ENCODE measurements at regions not wholly inside any gene's neighbourhood (a gene's known extent, or its start where the extent isn't known, plus 50 kb on each side); places are given as distances from the start of the nearest gene placed in this dataset.

DNA sequence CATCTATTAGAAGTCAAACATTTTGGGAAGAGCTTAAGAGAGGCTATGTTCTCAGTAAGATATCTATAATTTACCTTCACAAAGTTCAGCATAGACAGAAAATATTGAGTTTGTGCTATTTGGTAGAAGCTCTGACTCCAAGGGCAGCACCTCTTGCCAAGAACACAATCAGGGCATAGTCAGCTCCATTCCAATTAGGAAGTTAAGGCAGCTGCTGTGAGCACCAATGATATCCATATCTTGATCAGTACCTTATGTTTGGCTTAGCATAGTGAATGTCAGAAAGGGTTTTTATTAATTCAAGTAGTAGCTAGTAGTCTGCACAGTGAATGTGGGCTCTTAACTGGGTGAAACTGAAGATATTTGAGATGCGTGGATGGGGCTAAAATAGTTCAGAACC, 86.4 kb upstream of the SPRED2 start:
- Histone ChIP-seq H2BK20ac (ENCODE audit: low read depth, low read length) (no peak overlapping the region), H2BK15ac (ENCODE audit: low read depth, low read length) (no peak overlapping the region)
- POLR2A ChIA-PET (ENCODE audit: unreplicated experiment), result no interaction called here

More for the DNA sequence above, 86.4 kb upstream of the SPRED2 start:
- Histone ChIP-seq H3K4ac (ENCODE audit: low read depth, low read length) (no peak overlapping the region), H2BK5ac (ENCODE audit: low read depth, low read length, poor library complexity, severe bottlenecking) (no peak overlapping the region), H3K23ac (ENCODE audit: low read depth, low read length) (no peak overlapping the region), H3K56ac (ENCODE audit: extremely low read depth, insufficient read depth, low read length) (no peak overlapping the region), H2AK9ac (replicated peaks; ENCODE audit: low read depth, low read length, poor library complexity) (no peak overlapping the region), H3K9me1 (ENCODE audit: insufficient read depth, low read length) (no peaks in the 10 kb centered on the region), H4K5ac (ENCODE audit: low read depth, low read length) (no peak overlapping the region), H3K27ac (ENCODE audit: insufficient read depth, low read length) (no peak overlapping the region), H3K79me1 (ENCODE audit: low read depth in 1 of 2, low read length in 2 of 2) (no peaks in the 10 kb centered on the region), H3K18ac (ENCODE audit: low read depth, low read length) (no peak overlapping the region), H3K14ac (replicated peaks; ENCODE audit: low read depth, low read length) (no peak overlapping the region), H3K27me3 (ENCODE audit: control insufficient read depth, insufficient read depth, low read length) (peaks cover 8% of the 10 kb centered on the region), H3K9ac (ENCODE audit: low read depth, low read length) (no peak overlapping the region), H2AFZ (replicated peaks; ENCODE audit: low read length, poor library complexity) (no peak overlapping the region), H4K20me1 (ENCODE audit: insufficient read depth, low read length) (no peaks in the 10 kb centered on the region), H3K4me3 (ENCODE audit: insufficient read depth, low read depth, low read length) (no peak overlapping the region), H4K8ac (ENCODE audit: low read depth in 2 of 2, low read length in 2 of 2) (no peak overlapping the region), H2AK5ac (ENCODE audit: low read depth, low read length) (no peak overlapping the region), H3K4me1 (ENCODE audit: control insufficient read depth, insufficient read depth, low read length) (no peaks in the 10 kb centered on the region), H4K91ac (ENCODE audit: insufficient read depth, low read depth, low read length) (no peak overlapping the region), H3K36me3 (ENCODE audit: control insufficient read depth, insufficient read depth, low read length) (no peaks in the 10 kb centered on the region), H2BK120ac (ENCODE audit: low read depth, low read length) (no peak overlapping the region), H3K4me2 (ENCODE audit: low read depth, low read length) (no peak overlapping the region), H3K9me3 (ENCODE audit: control insufficient read depth, insufficient read depth, low read length) (no peaks in the 10 kb centered on the region)
- no CpG with 5 or more reads among the region's 1 CpG for WGBS, 2 experiments (ENCODE audit: extremely low coverage in 2 of 2, insufficient read length in 1 of 2)
- DNase-seq, result no peak
- no TSS peak for BruUV-seq (replicated peaks)
- ATAC-seq (ENCODE audit: low read depth), result no peak
- intact Hi-C loops (cut with micrococcal nuclease), result no loop called here
- TF ChIP-seq RAD21 (IDR thresholded peaks at IDR 0.05; ENCODE audit: low read length), result no peak
- TF ChIP-seq, protein P1, sequence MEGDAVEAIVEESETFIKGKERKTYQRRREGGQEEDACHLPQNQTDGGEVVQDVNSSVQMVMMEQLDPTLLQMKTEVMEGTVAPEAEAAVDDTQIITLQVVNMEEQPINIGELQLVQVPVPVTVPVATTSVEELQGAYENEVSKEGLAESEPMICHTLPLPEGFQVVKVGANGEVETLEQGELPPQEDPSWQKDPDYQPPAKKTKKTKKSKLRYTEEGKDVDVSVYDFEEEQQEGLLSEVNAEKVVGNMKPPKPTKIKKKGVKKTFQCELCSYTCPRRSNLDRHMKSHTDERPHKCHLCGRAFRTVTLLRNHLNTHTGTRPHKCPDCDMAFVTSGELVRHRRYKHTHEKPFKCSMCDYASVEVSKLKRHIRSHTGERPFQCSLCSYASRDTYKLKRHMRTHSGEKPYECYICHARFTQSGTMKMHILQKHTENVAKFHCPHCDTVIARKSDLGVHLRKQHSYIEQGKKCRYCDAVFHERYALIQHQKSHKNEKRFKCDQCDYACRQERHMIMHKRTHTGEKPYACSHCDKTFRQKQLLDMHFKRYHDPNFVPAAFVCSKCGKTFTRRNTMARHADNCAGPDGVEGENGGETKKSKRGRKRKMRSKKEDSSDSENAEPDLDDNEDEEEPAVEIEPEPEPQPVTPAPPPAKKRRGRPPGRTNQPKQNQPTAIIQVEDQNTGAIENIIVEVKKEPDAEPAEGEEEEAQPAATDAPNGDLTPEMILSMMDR (conservative IDR thresholded peaks at IDR 0.05; ENCODE audit: low read depth, low read length), result no peak
- TF ChIP-seq POLR2A (IDR thresholded peaks at IDR 0.05; ENCODE audit: low read depth, low read length), result no peak
- TF ChIP-seq NFE2L2 (IDR thresholded peaks at IDR 0.05; ENCODE audit: low read depth, low read length), result no peak
- no peak for TF ChIP-seq SMC3 (IDR thresholded peaks at IDR 0.05; ENCODE audit: low read depth, low read length)
- no peak for TF ChIP-seq FOS (IDR thresholded peaks at IDR 0.05; ENCODE audit: low read depth, low read length)
- TF ChIP-seq RFX5 (IDR thresholded peaks at IDR 0.05; ENCODE audit: low read depth, low read length), result no peak
- no peak for TF ChIP-seq MAFK (IDR thresholded peaks at IDR 0.05; ENCODE audit: low read depth, low read length)
- in situ Hi-C loops (cut with MboI; ENCODE audit: low sequenced_read_pairs), result no loop called here
- CTCF ChIA-PET, result interaction anchor here (0.6 kb wide), 1 partner anchor 9 kb away, joined by 3 read pairs; no protein-coding TSS in a partner anchor
- dilution Hi-C loops (cut with HindIII; ENCODE audit: low sequenced_read_pairs, unreplicated experiment), result no loop called here

Data from IMR-90 (cell line).